GM12878 (cell line): ENCODE measurements at regions not wholly inside any gene's neighbourhood (a gene's known extent, or its start where the extent isn't known, plus 50 kb on each side); places are given as distances from the start of the nearest gene placed in this dataset.
"Not testable (repeated sequence)": the region's sequence is repeated elsewhere in the genome, so short reads cannot be mapped to it uniquely, and the experiment has no call there.

Experiments used
- ATAC-seq: fragments of 200-7000 bp; cut with Tn5 transposase; 3 replicates; pipeline ENCODE4 v1.9.1; 2020; ENCODE audit warnings: mild to moderate bottlenecking, moderate library complexity
- BruUV-seq: library from RNA; stranded (reverse); fragments of 400-500 nt; replicated peaks from 2 replicates; lab custom pipeline; 2021; lab: Mats Ljungman, UMichigan
- CTCF ChIA-PET: fragments of 300-600 bp; sonication (Branson Sonifier 250); formaldehyde crosslinking; extraction: SDS; loops from one replicate; lab custom pipeline; 2021; ENCODE audit warnings: inconsistent platforms; lab: Yijun Ruan, JAX
- POLR2A ChIA-PET: fragments of 350-600 bp; formaldehyde crosslinking; extraction: SDS; loops from one replicate; lab custom pipeline; 2021; ENCODE audit warnings: inconsistent platforms; lab: Charles Lee
- RAD21 ChIA-PET: fragments of 300-600 bp; sonication (Branson Sonifier 250); formaldehyde crosslinking; loops from one replicate; lab custom pipeline; 2023; ENCODE audit warnings: antibody characterized with exemption; ENCODE audit not compliant: unreplicated experiment; lab: Charles Lee
- SMC1A ChIA-PET: fragments of 300-600 bp; sonication (Branson Sonifier 250); formaldehyde crosslinking; loops from one replicate; lab custom pipeline; 2023; ENCODE audit not compliant: unreplicated experiment, uncharacterized antibody; lab: Charles Lee
- DNase-seq: peaks from one replicate; pipeline ENCODE4 v3.0.0-alpha.2; 2011; ENCODE audit warnings: low read depth, low spot score
- FAIRE-seq: peaks from 3 replicates; lab custom pipeline; 2011; peaks lifted over from hg19 to GRCh38; lab: Jason Lieb, UNC
- H2AFZ ChIP-seq: 2 replicates; pipeline ENCODE4 v1.6.0; 2011; ENCODE audit warnings: low read depth, low read length, control low read depth; ENCODE audit not compliant: control insufficient read depth
- H3K27ac ChIP-seq: 2 replicates; pipeline ENCODE4 v1.5.1; 2011; ENCODE audit warnings: control low read depth; ENCODE audit not compliant: control insufficient read depth, insufficient read depth
- H3K27me3 ChIP-seq, 2 experiments: replicated peaks in 1 of 2; 2 replicates each; pipeline versions ENCODE4 v1.6.0 to v1.6.1; 2011; ENCODE audit warnings: low read length in 1 of 2; ENCODE audit not compliant: control insufficient read depth in 2 of 2, insufficient read depth in 2 of 2
- H3K36me3 ChIP-seq, 2 experiments: 2 replicates each; pipeline ENCODE4 v1.5.1; 2011; ENCODE audit warnings: low read length in 1 of 2; ENCODE audit not compliant: control insufficient read depth in 2 of 2, insufficient read depth in 2 of 2
- H3K4me1 ChIP-seq: 2 replicates; pipeline ENCODE4 v1.6.1; 2011; ENCODE audit warnings: mild to moderate bottlenecking, low read length, moderate library complexity, mixed read lengths; ENCODE audit not compliant: control insufficient read depth, insufficient read depth
- H3K4me2 ChIP-seq: 2 replicates; pipeline ENCODE4 v1.6.0; 2011; ENCODE audit warnings: control low read depth; ENCODE audit not compliant: control insufficient read depth, insufficient read depth
- H3K4me3 ChIP-seq: fragments of 200-600 bp; sonication (generic); 2 replicates; pipeline ENCODE4 v1.5.1; 2016
- H3K79me2 ChIP-seq: 2 replicates; pipeline ENCODE4 v1.6.0; 2011; ENCODE audit warnings: low read length; ENCODE audit not compliant: control insufficient read depth, insufficient read depth
- H3K9ac ChIP-seq: 2 replicates; pipeline ENCODE4 v1.8.0; 2011; ENCODE audit warnings: low read length, control low read depth, mixed read lengths; ENCODE audit not compliant: control insufficient read depth, insufficient read depth
- H3K9me3 ChIP-seq: replicated peaks from 3 replicates; pipeline ENCODE4 v1.5.1; 2011; ENCODE audit warnings: mild to moderate bottlenecking, low read length; ENCODE audit not compliant: control insufficient read depth, insufficient read depth
- H4K20me1 ChIP-seq: 2 replicates; pipeline ENCODE4 v1.6.0; 2011; ENCODE audit not compliant: control insufficient read depth, insufficient read depth
- ATF7 ChIP-seq: fragments of 450-650 bp; IDR thresholded peaks from 2 replicates; pipeline ENCODE4 v1.6.1; 2016; ENCODE audit warnings: low read depth, mild to moderate bottlenecking
- HDAC2 ChIP-seq: fragments of 200-600 bp; sonication (generic); IDR thresholded peaks from 2 replicates; pipeline ENCODE4 v1.6.1; 2017
- IRF3 ChIP-seq: fragments of 450-650 bp; IDR thresholded peaks from 2 replicates; pipeline ENCODE4 v1.6.1; 2014; ENCODE audit warnings: mild to moderate bottlenecking
- PAX5 ChIP-seq: IDR thresholded peaks from 2 replicates; pipeline ENCODE4 v1.6.1; 2011; ENCODE audit warnings: low read depth, low read length, borderline replicate concordance
- PML ChIP-seq: IDR thresholded peaks from 2 replicates; pipeline ENCODE4 v1.6.1; 2012; ENCODE audit warnings: low read length, inconsistent platforms
- SIN3A ChIP-seq: IDR thresholded peaks from 2 replicates; pipeline ENCODE4 v1.6.1; 2012; ENCODE audit warnings: low read depth, low read length, improper control_type of control experiment
- ZNF207 ChIP-seq: fragments of 450-650 bp; IDR thresholded peaks from 2 replicates; pipeline ENCODE4 v1.6.1; 2014; ENCODE audit warnings: antibody characterized with exemption, mild to moderate bottlenecking, borderline replicate concordance
- WGBS: methylation state at CpG from one replicate; pipeline ENCODE4 v1.1.6; 2016; ENCODE audit warnings: low lambda C conversion rate; ENCODE audit not compliant: insufficient replicate concordance, insufficient coverage; ENCODE audit errors: missing lambda C conversion rate; 5-methylcytosine and 5-hydroxymethylcytosine counted together
- in situ Hi-C: fragments of 300-500 bp; cut with MboI; formaldehyde crosslinking; loops from 9 replicates; pipeline ENCODE4 v1.14.3; 2018; ENCODE audit warnings: mixed read lengths
- intact Hi-C: fragments of 100-400 bp; cut with micrococcal nuclease; formaldehyde crosslinking; loops from one replicate; pipeline ENCODE4 v1.14.2; 2022; ENCODE audit not compliant: unreplicated experiment

GRCh38 chr1:182203191-182203875, 141.8 kb upstream of the ZNF648 start:
- Histone ChIP-seq H3K4me2 (no peak overlapping the region), H3K27ac (no peak overlapping the region), H2AFZ (no peak overlapping the region), H3K4me1 (no peaks in the 10 kb centered on the region), H3K36me3 (no peaks in the 10 kb centered on the region), H3K9me3 (no peaks in the 10 kb centered on the region), H4K20me1 (no peaks in the 10 kb centered on the region), H3K79me2 (no peaks in the 10 kb centered on the region), H3K9ac (no peak overlapping the region), H3K4me3 (no peak overlapping the region)
- ChIA-PET SMC1A (interaction anchor here (1.3 kb wide), 1 partner anchor 9 kb away, joined by 5 read pairs; no protein-coding TSS in a partner anchor), CTCF (interaction anchor here (1.2 to 1.8 kb wide), 2 partner anchors 30 to 60 kb away, joined by 3 to 5 read pairs; no protein-coding TSS in a partner anchor), POLR2A (no interaction called here), RAD21 (no interaction called here)
- DNase-seq (no peak), FAIRE-seq (no peak), ATAC-seq (no peak)
- no TSS peak for BruUV-seq
- intact Hi-C loops, result no loop called here
- TF ChIP-seq HDAC2, result no peak
- no peak for TF ChIP-seq IRF3
- TF ChIP-seq PAX5, result no peak
- no peak for TF ChIP-seq PML
- no peak for TF ChIP-seq ZNF207
- TF ChIP-seq SIN3A, result no peak
- TF ChIP-seq ATF7, result no peak
- TF ChIP-seq, all 136 proteins: peak for 0
- no peaks in the 10 kb centered on the region for H3K27me3 ChIP-seq
- in situ Hi-C loops, result no loop called here
- 16% methylated on average over 2 of the region's 2 CpGs for WGBS

GRCh38 chr1:182201490-182201889, 140.0 kb upstream of the ZNF648 start:
- H3K79me2 ChIP-seq, POLR2A ChIA-PET, H3K27me3 ChIP-seq, H2AFZ ChIP-seq, DNase-seq, H3K4me3 ChIP-seq, H3K36me3 ChIP-seq, H3K27ac ChIP-seq, H3K4me2 ChIP-seq, H3K9ac ChIP-seq, ATAC-seq, BruUV-seq, FAIRE-seq, H3K9me3 ChIP-seq, intact Hi-C loops, in situ Hi-C loops, H3K4me1 ChIP-seq, H4K20me1 ChIP-seq: not testable (repeated sequence)
- WGBS, result 57% methylated on average over 7 of the region's 7 CpGs
- CTCF ChIA-PET, result interaction anchor here (1.0 to 3.0 kb wide), 2 partner anchors 58 to 116 kb away, joined by 3 to 29 read pairs; no protein-coding TSS in a partner anchor
- SMC1A ChIA-PET, result interaction anchor here (1.3 kb wide), 1 partner anchor 195 kb away, joined by 3 read pairs; no protein-coding TSS in a partner anchor
- RAD21 ChIA-PET, result interaction anchor here (1.1 to 2.8 kb wide), 2 partner anchors 56 to 58 kb away, joined by 3 to 20 read pairs; no protein-coding TSS in a partner anchor
